Suprapubic skin (tissue), 4 donors: ENCODE measurements at regions not wholly inside any gene's neighbourhood (a gene's known extent, or its start where the extent isn't known, plus 50 kb on each side); places are given as distances from the start of the nearest gene placed in this dataset.
"Not testable (repeated sequence)": the region's sequence is repeated elsewhere in the genome, so short reads cannot be mapped to it uniquely, and the experiment has no call there.

Experiments used
- DNase-seq, 2 donors: peaks; one replicate each; pipeline ENCODE4 v3.0.0-alpha.2; 2019; ENCODE audit warnings: low spot score in 2 of 2
- H3K27ac ChIP-seq: fragments of 200-600 bp; sonication (generic); one replicate; pipeline ENCODE4 v1.5.1; 2019
- H3K27me3 ChIP-seq: fragments of 200-600 bp; sonication (generic); one replicate; pipeline ENCODE4 v1.5.1; 2019
- H3K36me3 ChIP-seq: fragments of 200-600 bp; sonication (generic); one replicate; pipeline ENCODE4 v1.5.1; 2019
- H3K4me1 ChIP-seq: fragments of 200-600 bp; sonication (generic); one replicate; pipeline ENCODE4 v1.5.1; 2019
- H3K4me3 ChIP-seq: fragments of 200-600 bp; sonication (generic); one replicate; pipeline ENCODE4 v1.5.1; 2019; ENCODE audit warnings: mild to moderate bottlenecking
- H3K9me3 ChIP-seq: fragments of 200-600 bp; sonication (generic); one replicate; pipeline ENCODE4 v1.5.1; 2019
- EP300 ChIP-seq: sonication (generic); formaldehyde crosslinking; IDR thresholded peaks from one replicate; pipeline ENCODE4 v1.6.1; 2017; ENCODE audit warnings: antibody characterized with exemption
- POLR2A ChIP-seq, 2 donors: fragments of 450-650 bp; IDR thresholded peaks; one replicate each; pipeline ENCODE4 v1.6.1; 2017; ENCODE audit warnings: antibody characterized with exemption in 2 of 2, mild to moderate bottlenecking in 2 of 2, moderate library complexity in 2 of 2
- POLR2AphosphoS5 ChIP-seq, 3 donors: sonication (generic); formaldehyde crosslinking; IDR thresholded peaks; one replicate each; pipeline ENCODE4 v1.6.1; 2017; ENCODE audit warnings: antibody characterized with exemption in 3 of 3
- WGBS: methylation state at CpG from one replicate; pipeline ENCODE4 v1.1.5; 2018; 5-methylcytosine and 5-hydroxymethylcytosine counted together
- TF ChIP-seq, protein P1 (sequence below), 2 donors: fragments of 200-600 bp in 1 of 2; fragments of 450-650 bp in 1 of 2; sonication (generic) in 1 of 2; IDR thresholded peaks; one replicate each; pipeline ENCODE4 v1.5.1; 2016 to 2019; ENCODE audit warnings: antibody characterized with exemption in 2 of 2, mild to moderate bottlenecking in 1 of 2, moderate library complexity in 1 of 2

DNA sequence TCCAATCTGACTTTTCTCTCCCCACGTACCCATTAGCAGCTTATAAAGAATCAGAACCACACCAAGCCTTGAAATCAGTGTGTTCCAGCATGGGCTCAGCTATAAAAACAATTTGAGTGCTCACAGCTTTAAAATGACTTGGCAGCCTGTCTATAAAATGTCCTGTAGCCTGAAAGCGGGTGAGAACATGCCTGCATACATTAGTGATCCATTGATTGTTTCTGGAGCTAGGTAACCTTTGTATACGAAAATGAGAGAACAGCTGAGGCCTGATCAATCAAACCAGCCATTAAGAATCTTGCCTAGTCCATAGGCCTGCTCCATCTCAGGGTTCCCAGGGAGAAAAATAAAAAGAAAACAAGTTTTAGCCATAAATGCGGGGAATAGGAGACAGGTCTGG, 245.8 kb upstream of the SULF2 start:
- Histone ChIP-seq H3K4me3 (no peak overlapping the region), H3K27ac (no peak overlapping the region), H3K4me1 (no peaks in the 10 kb centered on the region), H3K36me3 (no peaks in the 10 kb centered on the region), H3K27me3 (no peaks in the 10 kb centered on the region), H3K9me3 (no peaks in the 10 kb centered on the region)
- TF ChIP-seq POLR2AphosphoS5 (IDR thresholded peaks at IDR 0.05) (no peak), EP300 (no peak), POLR2A (IDR thresholded peaks at IDR 0.05) (no peak)
- TF ChIP-seq, protein P1, sequence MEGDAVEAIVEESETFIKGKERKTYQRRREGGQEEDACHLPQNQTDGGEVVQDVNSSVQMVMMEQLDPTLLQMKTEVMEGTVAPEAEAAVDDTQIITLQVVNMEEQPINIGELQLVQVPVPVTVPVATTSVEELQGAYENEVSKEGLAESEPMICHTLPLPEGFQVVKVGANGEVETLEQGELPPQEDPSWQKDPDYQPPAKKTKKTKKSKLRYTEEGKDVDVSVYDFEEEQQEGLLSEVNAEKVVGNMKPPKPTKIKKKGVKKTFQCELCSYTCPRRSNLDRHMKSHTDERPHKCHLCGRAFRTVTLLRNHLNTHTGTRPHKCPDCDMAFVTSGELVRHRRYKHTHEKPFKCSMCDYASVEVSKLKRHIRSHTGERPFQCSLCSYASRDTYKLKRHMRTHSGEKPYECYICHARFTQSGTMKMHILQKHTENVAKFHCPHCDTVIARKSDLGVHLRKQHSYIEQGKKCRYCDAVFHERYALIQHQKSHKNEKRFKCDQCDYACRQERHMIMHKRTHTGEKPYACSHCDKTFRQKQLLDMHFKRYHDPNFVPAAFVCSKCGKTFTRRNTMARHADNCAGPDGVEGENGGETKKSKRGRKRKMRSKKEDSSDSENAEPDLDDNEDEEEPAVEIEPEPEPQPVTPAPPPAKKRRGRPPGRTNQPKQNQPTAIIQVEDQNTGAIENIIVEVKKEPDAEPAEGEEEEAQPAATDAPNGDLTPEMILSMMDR (IDR thresholded peaks at IDR 0.05), result no peak
- 65% methylated on average over 4 of the region's 4 CpGs for WGBS
- no peak for DNase-seq

GRCh38 chr20:48026981-48027592, 241.8 kb upstream of the SULF2 start:
- Histone ChIP-seq H3K36me3 (no peaks in the 10 kb centered on the region), H3K9me3 (no peaks in the 10 kb centered on the region), H3K27me3 (no peaks in the 10 kb centered on the region), H3K27ac (no peak overlapping the region), H3K4me3 (no peak overlapping the region), H3K4me1 (peaks cover 8% of the 10 kb centered on the region)
- TF ChIP-seq POLR2A (IDR thresholded peaks at IDR 0.05), result no peak
- no peak for TF ChIP-seq POLR2AphosphoS5 (IDR thresholded peaks at IDR 0.05)
- TF ChIP-seq, protein P1 (IDR thresholded peaks at IDR 0.05), result no peak
- no peak for TF ChIP-seq EP300
- DNase-seq, result no peak
- WGBS, result 78% methylated on average over 9 of the region's 9 CpGs

GRCh38 chr20:48025661-48026060, 240.4 kb upstream of the SULF2 start:
- Histone ChIP-seq H3K27ac (no peak overlapping the region), H3K9me3 (no peaks in the 10 kb centered on the region)

DNA sequence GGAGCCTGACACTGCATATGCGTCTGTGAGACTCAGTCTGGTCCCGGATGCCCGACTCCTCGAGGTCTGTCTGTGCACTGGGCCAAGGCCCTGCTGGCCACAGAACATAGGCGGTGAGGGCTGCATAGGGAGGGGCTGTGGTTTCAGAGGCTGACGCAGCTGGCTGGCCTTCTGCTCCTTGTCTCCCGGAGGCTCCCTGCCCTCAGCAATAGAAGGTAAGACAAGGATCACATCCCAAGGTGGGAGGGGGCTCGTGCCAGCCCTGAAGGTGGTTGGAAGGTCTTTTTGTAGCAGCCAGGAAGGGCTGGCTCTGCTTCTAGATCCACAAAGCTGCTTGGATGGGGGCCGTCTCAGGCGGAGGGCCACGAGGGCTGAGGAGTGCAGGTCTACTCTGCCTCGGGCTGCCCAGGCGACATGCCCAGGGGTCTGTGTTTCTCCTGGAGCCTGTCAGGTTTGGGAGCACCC, 239.8 kb upstream of the SULF2 start:
- DNase-seq, result peak in 1 of 2 donors; percentile 81
- WGBS, result 60% methylated on average over 9 of the region's 13 CpGs
- no peaks in the 10 kb centered on the region for H3K9me3 ChIP-seq
- peaks cover 8% of the 10 kb centered on the region for H3K4me1 ChIP-seq
- no peak overlapping the region for H3K4me3 ChIP-seq
- H3K27ac ChIP-seq, result peak overlapping the region; percentile 69
- H3K36me3 ChIP-seq, result no peaks in the 10 kb centered on the region
- no peak for TF ChIP-seq POLR2AphosphoS5 (IDR thresholded peaks at IDR 0.05)
- no peak for TF ChIP-seq EP300
- no peak for TF ChIP-seq POLR2A (IDR thresholded peaks at IDR 0.05)
- TF ChIP-seq, protein P1 (IDR thresholded peaks at IDR 0.05), result no peak
- peaks cover 3% of the 10 kb centered on the region for H3K27me3 ChIP-seq

More at GRCh38 chr20:48025661-48026060, 240.4 kb upstream of the SULF2 start:
- Histone ChIP-seq H3K4me1 (peaks cover 8% of the 10 kb centered on the region), H3K36me3 (no peaks in the 10 kb centered on the region), H3K4me3 (no peak overlapping the region), H3K27me3 (no peaks in the 10 kb centered on the region)
- TF ChIP-seq, protein P1 (IDR thresholded peaks at IDR 0.05), result no peak
- no peak for TF ChIP-seq POLR2A (IDR thresholded peaks at IDR 0.05)
- TF ChIP-seq EP300, result no peak
- TF ChIP-seq POLR2AphosphoS5 (IDR thresholded peaks at IDR 0.05), result no peak
- WGBS, result 45% methylated on average over 4 of the region's 4 CpGs
- no peak for DNase-seq

DNA sequence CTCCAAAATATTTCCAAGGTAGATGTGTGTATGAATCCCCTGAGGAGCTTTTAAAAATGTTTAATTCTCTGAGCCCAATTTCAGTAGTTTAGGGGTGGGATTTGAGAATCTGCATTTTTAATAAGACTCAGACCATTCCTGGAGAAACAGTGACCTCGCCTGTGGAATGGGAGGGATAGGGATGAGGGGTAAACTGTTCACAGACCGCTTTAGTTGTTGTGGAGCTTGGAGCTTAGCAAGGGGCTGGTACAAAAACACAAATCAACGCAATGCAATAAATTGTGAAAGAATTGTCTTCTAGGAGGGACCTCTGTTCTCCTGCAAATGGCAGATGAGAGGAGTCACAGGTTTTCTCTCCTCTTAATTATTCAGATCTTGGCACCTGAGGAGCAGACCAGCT, 239.3 kb upstream of the SULF2 start:
- Histone ChIP-seq H3K4me1 (peaks cover 8% of the 10 kb centered on the region), H3K4me3 (no peak overlapping the region), H3K36me3 (no peaks in the 10 kb centered on the region), H3K27ac (no peak overlapping the region), H3K9me3 (no peaks in the 10 kb centered on the region), H3K27me3 (peaks cover 8% of the 10 kb centered on the region)
- DNase-seq, result no peak
- TF ChIP-seq, protein P1 (IDR thresholded peaks at IDR 0.05), result no peak
- no peak for TF ChIP-seq EP300
- TF ChIP-seq POLR2AphosphoS5 (IDR thresholded peaks at IDR 0.05), result no peak
- TF ChIP-seq POLR2A (IDR thresholded peaks at IDR 0.05), result no peak
- WGBS, result 64% methylated on average over 3 of the region's 3 CpGs

- H3K27ac ChIP-seq, H3K9me3 ChIP-seq, DNase-seq, H3K4me3 ChIP-seq, H3K36me3 ChIP-seq, H3K4me1 ChIP-seq: not testable (repeated sequence)
- H3K27me3 ChIP-seq, result peaks cover 13% of the 10 kb centered on the region
- 85% methylated on average over 6 of the region's 6 CpGs for WGBS
Measured at GRCh38 chr20:48020696-48021095, 235.4 kb upstream of the SULF2 start.
